MM.1S (cell line): ENCODE measurements at regions not wholly inside any gene's neighbourhood (a gene's known extent, or its start where the extent isn't known, plus 50 kb on each side); places are given as distances from the start of the nearest gene placed in this dataset.

ENCODE experiments used
- EZH2 ChIP-seq: fragments of 300-600 bp; sonication (generic); optimal IDR thresholded peaks from 2 replicates; pipeline ENCODE3; 2017; ENCODE audit warnings: low read depth, mild to moderate bottlenecking, antibody characterized with exemption, low read length, mixed read lengths
- EZH2phosphoT487 ChIP-seq: fragments of 300-600 bp; sonication (generic); IDR thresholded peaks from 2 replicates; pipeline ENCODE4 v1.6.1; 2018; ENCODE audit warnings: antibody characterized with exemption, low read length
- TF ChIP-seq, protein P1 (sequence below): fragments of 300-600 bp; sonication (generic); IDR thresholded peaks from 2 replicates; pipeline ENCODE4 v1.5.1; 2016; ENCODE audit warnings: antibody characterized with exemption, low read length, mixed read lengths

DNA sequence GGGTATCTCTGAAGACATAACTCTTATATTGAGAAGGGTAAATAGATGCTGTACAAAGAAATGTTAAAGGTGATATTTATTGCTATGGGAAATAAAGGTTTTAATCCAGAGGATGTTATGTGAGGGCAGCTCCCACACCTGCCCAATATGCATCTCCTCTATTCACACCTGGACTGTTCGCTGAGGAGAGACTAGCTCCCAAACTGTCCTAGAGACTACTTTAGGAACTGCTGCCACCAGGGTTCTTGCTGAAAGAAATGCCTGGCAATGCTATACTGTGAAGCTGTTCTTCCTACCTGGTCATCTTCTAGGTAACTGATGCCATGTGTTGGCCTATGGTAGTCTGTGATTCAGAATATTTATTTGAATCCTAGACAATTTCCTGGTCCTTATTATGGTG is 1421.5 kb upstream of the SPRY2 start:
- TF ChIP-seq EZH2phosphoT487, result no peak
- TF ChIP-seq, protein P1, sequence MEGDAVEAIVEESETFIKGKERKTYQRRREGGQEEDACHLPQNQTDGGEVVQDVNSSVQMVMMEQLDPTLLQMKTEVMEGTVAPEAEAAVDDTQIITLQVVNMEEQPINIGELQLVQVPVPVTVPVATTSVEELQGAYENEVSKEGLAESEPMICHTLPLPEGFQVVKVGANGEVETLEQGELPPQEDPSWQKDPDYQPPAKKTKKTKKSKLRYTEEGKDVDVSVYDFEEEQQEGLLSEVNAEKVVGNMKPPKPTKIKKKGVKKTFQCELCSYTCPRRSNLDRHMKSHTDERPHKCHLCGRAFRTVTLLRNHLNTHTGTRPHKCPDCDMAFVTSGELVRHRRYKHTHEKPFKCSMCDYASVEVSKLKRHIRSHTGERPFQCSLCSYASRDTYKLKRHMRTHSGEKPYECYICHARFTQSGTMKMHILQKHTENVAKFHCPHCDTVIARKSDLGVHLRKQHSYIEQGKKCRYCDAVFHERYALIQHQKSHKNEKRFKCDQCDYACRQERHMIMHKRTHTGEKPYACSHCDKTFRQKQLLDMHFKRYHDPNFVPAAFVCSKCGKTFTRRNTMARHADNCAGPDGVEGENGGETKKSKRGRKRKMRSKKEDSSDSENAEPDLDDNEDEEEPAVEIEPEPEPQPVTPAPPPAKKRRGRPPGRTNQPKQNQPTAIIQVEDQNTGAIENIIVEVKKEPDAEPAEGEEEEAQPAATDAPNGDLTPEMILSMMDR, result no peak
- no peak for TF ChIP-seq EZH2
